ENCODE measurements at regions not wholly inside any gene's neighbourhood (a gene's known extent, or its start where the extent isn't known, plus 50 kb on each side); places are given as distances from the start of the nearest gene placed in this dataset.

- no peak for DNase-seq (ENCODE audit: low read depth)
Observed at GRCh38 chr12:66915306-66915904, 236.5 kb upstream of the GRIP1 start.

- DNase-seq (ENCODE audit: low read depth) = no peak
Observed at GRCh38 chr12:66916189-66916588, 237.3 kb upstream of the GRIP1 start.

DNA sequence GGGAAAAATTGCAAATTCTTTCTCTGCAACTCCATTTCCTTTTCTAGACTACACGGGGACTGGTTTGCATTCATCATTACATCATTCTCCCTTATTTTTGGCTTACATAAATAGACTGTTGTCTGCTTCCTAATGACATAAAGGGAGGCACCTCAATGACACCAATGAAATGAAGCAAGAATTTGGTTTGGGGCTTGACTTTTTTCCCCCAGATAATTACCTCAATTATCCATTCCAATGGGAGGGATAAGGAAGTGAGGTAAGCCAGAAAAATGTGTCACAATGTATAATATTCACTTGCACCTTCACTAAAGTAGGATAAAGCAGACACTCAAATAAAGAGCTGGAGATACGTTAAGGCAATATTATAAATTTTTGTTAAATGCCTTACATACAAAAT lies 240.6 kb upstream of the GRIP1 start:
- DNase-seq (ENCODE audit: low read depth) = no peak

DNA sequence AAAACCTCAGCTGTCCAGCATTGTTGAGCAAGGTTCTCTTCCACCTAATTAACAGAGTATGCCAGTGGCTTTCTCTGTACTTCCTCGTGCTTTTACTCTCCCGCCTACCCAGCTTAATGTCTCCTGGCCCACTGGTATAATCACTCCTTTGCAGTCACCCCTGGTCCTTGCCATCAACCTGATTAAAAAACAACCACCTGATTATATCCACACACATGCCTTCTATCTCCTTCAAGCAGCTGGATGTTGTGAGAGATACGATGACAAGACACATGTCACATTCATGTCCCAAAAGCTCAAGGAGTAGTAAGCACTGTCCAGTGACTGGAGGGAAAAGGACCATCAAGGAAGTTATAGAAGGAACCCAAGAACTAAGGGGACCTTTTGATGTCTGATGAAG lies 241.3 kb upstream of the GRIP1 start:
- DNase-seq (ENCODE audit: low read depth) = no peak

- DNase-seq (ENCODE audit: low read depth) = no peak
Observed at GRCh38 chr12:66921151-66921550, 242.3 kb upstream of the GRIP1 start.

DNA sequence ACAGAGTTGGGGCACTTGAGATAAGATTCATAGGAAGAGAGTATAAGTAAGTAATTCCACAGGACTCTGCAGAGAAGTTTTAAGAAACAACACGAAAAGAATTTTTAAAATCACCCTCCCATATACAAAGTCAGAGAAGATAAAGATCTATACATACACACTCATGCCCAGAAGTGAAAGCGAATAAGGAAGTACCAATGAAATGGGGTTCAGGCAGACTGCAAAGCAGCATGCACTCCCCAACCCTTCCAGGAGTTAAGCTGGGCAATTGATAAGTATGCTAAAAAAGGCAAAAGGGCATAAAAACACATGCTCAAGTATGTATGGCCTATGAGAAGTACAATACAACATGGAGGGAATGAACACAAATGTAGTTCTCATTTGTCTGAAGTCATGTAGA lies 246.2 kb upstream of the GRIP1 start:
- DNase-seq (ENCODE audit: low read depth) = no peak

DNA sequence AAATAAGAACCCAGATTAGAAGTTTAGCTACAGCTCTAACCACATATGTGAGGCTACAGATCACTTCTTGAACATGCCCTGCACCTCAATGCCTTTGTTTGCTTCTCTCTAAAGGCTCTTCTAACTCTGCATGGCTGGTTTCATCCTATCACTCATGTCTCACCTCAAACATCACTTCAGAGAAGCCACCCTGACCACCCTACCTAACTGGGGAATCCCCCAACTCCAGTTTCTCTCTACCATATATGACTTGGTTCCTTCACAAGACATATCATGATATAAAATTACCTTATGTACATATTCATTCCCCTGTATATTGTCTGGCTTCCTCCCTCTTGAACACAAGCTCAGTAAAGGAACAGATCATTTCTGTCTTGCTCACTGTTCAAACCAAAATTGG lies 250.2 kb upstream of the GRIP1 start:
- DNase-seq (ENCODE audit: low read depth) = no peak

DNA sequence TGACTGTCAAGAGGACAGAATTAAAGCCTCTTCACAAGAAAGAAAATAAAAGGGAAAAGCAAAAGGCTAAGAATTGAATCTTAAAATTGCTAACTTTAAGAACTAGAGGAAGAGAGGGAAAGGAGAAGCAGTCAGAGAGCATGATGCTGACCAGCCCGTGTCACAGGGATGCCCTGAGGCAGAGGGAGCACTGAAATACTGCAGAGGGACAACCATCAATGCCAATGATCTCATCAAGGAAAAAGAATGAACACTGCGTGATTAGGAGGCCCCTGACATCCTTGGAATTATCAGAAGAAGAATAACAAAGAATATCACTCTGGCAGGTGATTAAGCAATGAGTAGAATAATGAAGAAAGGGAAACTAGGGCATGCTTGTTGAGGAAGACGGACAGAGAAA lies 252.2 kb upstream of the GRIP1 start:
- DNase-seq (ENCODE audit: low read depth) = no peak

DNA sequence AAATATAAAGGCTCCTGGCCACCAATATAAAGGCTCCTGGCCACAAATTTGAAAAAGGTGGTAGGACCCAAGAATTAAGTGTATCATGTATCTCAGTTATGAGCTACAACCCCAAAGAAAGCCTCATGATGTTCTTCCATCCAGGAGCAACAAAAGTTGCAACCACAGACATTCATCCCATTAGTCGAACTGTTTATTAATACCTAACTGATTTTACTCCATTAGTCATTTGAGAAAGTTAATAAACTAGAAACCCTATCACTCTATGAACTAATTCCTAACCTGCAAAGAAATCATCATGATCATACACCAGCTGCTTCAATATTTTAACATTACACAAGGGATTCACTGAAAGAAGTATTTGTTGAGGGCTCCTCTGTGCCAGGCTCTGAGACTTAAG lies 253.2 kb upstream of the GRIP1 start:
- DNase-seq (ENCODE audit: low read depth) = no peak

- no peak for DNase-seq (ENCODE audit: low read depth)
Observed at GRCh38 chr12:66934302-66935062, 255.6 kb upstream of the GRIP1 start.

DNA sequence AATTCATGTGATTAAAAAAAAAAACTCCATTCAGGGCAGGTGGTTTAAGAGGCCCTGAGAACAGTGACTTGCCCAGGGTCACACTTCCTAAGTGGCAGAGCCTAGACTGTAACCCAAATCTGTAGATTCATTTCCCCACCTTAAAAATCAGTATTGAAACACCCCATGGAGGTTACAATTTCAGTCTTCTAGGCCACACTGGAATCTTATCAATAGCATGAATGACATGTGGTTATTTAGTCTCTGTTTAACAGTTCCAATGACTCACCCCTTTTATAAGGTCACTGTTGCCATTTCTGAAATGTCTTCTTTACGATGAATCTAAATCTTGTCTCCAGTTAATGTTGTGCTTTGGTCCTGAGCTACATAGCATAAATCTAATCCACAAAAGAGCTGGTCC lies 262.3 kb upstream of the GRIP1 start:
- DNase-seq (ENCODE audit: low read depth) = no peak

- DNase-seq (ENCODE audit: low read depth) = no peak
Observed at GRCh38 chr12:66942741-66943465, 264.0 kb upstream of the GRIP1 start.

DNA sequence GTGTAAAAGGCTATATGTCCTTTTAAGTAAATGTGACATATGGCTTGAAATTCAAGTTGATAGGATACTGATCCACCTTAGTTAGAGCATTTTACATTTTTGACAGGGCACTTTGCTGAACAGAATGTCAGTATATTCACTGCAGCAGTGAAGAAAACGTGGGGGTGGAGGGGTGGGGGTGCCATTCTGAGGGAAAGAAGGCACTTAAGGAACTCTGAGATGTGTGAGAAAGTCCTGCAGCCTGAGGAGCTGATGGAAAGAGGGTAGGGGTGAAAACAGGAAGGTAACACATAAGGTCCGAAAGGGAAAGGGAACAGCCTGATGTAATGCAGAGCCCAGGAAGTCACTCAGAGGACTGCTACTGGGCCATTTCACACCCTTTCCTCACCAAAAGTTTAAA lies 265.5 kb upstream of the GRIP1 start:
- no peak for DNase-seq (ENCODE audit: low read depth)

GRCh38 chr12:66945189-66945817 lies 266.4 kb upstream of the GRIP1 start:
- no peak for DNase-seq (ENCODE audit: low read depth)

- no peak for DNase-seq (ENCODE audit: low read depth)
Observed at GRCh38 chr12:66947119-66947518, 268.2 kb upstream of the GRIP1 start.

GRCh38 chr12:66952668-66953067 lies 273.8 kb upstream of the GRIP1 start:
- no peak for DNase-seq (ENCODE audit: low read depth)

GRCh38 chr12:66956300-66956699 lies 277.4 kb upstream of the GRIP1 start:
- no peak for DNase-seq (ENCODE audit: low read depth)

GRCh38 chr12:66959276-66959675 lies 280.4 kb upstream of the GRIP1 start:
- DNase-seq (ENCODE audit: low read depth) = no peak

DNA sequence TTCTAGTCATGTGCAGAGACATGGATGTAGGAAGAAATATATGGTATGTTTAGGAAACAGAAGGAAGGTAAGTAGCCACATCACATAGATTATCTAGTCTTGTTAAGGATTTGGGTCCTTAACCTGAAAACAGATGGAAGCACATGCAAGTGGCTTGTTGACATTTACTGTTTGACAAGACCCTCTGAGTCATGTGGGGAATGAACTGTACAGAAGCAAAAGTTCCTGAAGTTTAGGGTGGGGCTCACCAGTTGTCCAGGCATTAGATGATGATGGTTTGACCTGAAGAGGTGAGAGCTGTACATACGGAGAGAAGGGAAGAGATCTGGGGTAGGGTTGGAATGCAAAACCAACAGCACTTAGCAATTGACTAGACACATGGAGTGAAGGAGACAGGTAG lies 281.1 kb upstream of the GRIP1 start:
- DNase-seq (ENCODE audit: low read depth) = no peak

GRCh38 chr12:66960704-66961690 lies 282.1 kb upstream of the GRIP1 start:
- DNase-seq (ENCODE audit: low read depth) = no peak

DNA sequence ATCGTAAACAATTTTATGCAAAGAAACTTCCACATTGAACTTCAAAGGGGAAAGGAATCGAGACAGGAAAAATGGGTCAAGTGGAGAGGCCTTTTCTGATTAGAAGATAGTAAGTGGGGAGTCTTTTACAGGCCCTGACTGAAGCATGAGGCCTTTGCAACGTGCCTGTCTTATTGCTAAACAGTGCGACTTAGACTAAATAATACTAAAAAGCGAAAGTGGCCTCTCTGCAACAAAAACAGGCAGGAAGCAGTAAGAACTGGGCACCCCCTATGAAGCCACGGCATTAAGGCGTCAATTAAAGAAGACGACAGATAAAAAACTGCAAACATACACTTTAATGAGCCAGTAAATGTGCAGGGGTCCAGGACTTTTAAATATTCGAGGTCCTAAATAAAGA lies 283.4 kb upstream of the GRIP1 start:
- DNase-seq (ENCODE audit: low read depth) = no peak

GRCh38 chr12:66963901-66964300 lies 285.0 kb upstream of the GRIP1 start:
- no peak for DNase-seq (ENCODE audit: low read depth)

Data from stimulated activated CD8-positive, alpha-beta memory T cell treated with anti-CD3 and anti-CD28 coated beads, Interleukin-4, amount 100 ng/mL, for 24 hours (primary cell).